KMS-11 (cell line): ENCODE measurements at regions not wholly inside any gene's neighbourhood (a gene's known extent, or its start where the extent isn't known, plus 50 kb on each side); places are given as distances from the start of the nearest gene placed in this dataset.

Experiments used
- H2AFZ ChIP-seq: fragments of 200-600 bp; sonication (generic); 2 replicates; pipeline ENCODE4 v1.6.1; 2016; ENCODE audit warnings: antibody characterized with exemption, mixed run types, low read depth
- H3K27ac ChIP-seq: fragments of 200-600 bp; sonication (generic); 2 replicates; pipeline ENCODE4 v1.6.1; 2016; ENCODE audit warnings: mild to moderate bottlenecking, mixed run types
- H3K27me3 ChIP-seq: fragments of 200-600 bp; sonication (generic); 2 replicates; pipeline ENCODE4 v1.6.1; 2017; ENCODE audit warnings: mild to moderate bottlenecking, low read depth, mixed run types, moderate library complexity; ENCODE audit not compliant: insufficient read depth
- H3K36me3 ChIP-seq: fragments of 200-600 bp; sonication (generic); 2 replicates; pipeline ENCODE4 v1.6.1; 2017; ENCODE audit warnings: mild to moderate bottlenecking, mixed run types; ENCODE audit not compliant: insufficient read depth
- H3K4me1 ChIP-seq: fragments of 200-600 bp; sonication (generic); 2 replicates; pipeline ENCODE4 v1.6.1; 2016; ENCODE audit warnings: mild to moderate bottlenecking, low read depth, mixed run types; ENCODE audit not compliant: poor library complexity, severe bottlenecking
- H3K4me2 ChIP-seq: fragments of 200-600 bp; sonication (generic); 2 replicates; pipeline ENCODE4 v1.7.0; 2016; ENCODE audit warnings: mild to moderate bottlenecking, mixed run types
- H3K4me3 ChIP-seq: fragments of 200-600 bp; sonication (generic); IDR thresholded peaks from 2 replicates; pipeline ENCODE4 v1.6.1; 2017; ENCODE audit warnings: low read depth, low read length, mixed read lengths; ENCODE audit not compliant: insufficient read depth
- H3K79me2 ChIP-seq: fragments of 200-600 bp; sonication (generic); 2 replicates; pipeline ENCODE4 v1.6.1; 2016; ENCODE audit warnings: low read depth, mixed run types; ENCODE audit not compliant: insufficient read depth
- H3K9ac ChIP-seq: fragments of 200-600 bp; sonication (generic); 2 replicates; pipeline ENCODE4 v1.6.1; 2016; ENCODE audit warnings: mild to moderate bottlenecking, mixed run types
- H4K20me1 ChIP-seq: fragments of 200-600 bp; sonication (generic); 2 replicates; pipeline ENCODE4 v1.6.1; 2016; ENCODE audit warnings: mild to moderate bottlenecking, mixed run types; ENCODE audit not compliant: insufficient read depth
- TF ChIP-seq, protein P1 (sequence below): fragments of 200-600 bp; sonication (generic); conservative IDR thresholded peaks from 2 replicates; pipeline ENCODE4 v1.6.1; 2017; ENCODE audit warnings: low read depth, mild to moderate bottlenecking, antibody characterized with exemption, low read length, moderate library complexity, mixed read lengths

DNA sequence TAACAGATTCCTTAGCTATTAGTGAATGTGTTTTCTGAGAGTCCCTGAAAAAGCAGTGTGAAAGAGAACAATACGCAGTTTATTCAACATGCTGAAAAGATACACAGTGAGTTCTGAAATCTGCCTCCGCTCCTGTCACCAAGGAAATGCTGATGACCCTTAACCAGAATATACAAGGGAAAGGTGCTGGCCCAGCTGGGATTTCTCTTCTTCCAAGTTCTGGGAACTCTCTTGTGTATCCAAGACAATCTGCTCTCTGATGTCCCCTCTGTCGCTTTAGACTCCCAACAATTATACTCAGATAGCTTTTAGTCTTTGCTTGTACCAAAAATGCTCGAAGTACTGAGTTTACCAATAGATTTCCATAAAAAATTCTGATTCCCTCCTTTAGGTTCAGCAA is 214.9 kb downstream of the TMEM167A start:
- H3K36me3 ChIP-seq: no peaks in the 10 kb centered on the region
- no peak overlapping the region for H2AFZ ChIP-seq
- no peaks in the 10 kb centered on the region for H3K27me3 ChIP-seq
- no peak overlapping the region for H3K27ac ChIP-seq
- TF ChIP-seq, protein P1, sequence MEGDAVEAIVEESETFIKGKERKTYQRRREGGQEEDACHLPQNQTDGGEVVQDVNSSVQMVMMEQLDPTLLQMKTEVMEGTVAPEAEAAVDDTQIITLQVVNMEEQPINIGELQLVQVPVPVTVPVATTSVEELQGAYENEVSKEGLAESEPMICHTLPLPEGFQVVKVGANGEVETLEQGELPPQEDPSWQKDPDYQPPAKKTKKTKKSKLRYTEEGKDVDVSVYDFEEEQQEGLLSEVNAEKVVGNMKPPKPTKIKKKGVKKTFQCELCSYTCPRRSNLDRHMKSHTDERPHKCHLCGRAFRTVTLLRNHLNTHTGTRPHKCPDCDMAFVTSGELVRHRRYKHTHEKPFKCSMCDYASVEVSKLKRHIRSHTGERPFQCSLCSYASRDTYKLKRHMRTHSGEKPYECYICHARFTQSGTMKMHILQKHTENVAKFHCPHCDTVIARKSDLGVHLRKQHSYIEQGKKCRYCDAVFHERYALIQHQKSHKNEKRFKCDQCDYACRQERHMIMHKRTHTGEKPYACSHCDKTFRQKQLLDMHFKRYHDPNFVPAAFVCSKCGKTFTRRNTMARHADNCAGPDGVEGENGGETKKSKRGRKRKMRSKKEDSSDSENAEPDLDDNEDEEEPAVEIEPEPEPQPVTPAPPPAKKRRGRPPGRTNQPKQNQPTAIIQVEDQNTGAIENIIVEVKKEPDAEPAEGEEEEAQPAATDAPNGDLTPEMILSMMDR: no peak
- no peak overlapping the region for H3K4me3 ChIP-seq
- no peaks in the 10 kb centered on the region for H4K20me1 ChIP-seq
- no peak overlapping the region for H3K4me2 ChIP-seq
- H3K9ac ChIP-seq: no peak overlapping the region
- no peaks in the 10 kb centered on the region for H3K79me2 ChIP-seq
- H3K4me1 ChIP-seq: no peaks in the 10 kb centered on the region

DNA sequence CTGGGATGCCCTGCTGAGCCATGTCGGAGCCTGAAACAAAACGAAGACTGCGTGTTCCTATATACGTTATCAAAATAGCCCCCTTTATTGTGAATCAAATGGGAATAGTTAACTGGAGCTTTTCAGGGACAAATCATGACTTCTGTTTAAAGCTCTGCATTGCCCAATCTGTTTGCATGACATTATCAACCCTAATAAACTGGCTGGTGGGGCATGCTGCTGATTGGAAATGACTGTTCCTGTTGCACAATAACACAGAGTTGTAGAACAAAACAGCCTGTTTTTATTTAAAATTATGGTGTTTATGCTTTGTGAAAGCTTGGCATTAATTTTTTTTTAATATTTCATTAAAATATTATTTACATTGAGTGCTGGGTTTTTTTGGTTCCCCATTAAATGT is 215.5 kb downstream of the TMEM167A start:
- Histone ChIP-seq H3K36me3 (no peaks in the 10 kb centered on the region), H2AFZ (no peak overlapping the region), H4K20me1 (no peaks in the 10 kb centered on the region), H3K9ac (no peak overlapping the region), H3K27ac (no peak overlapping the region), H3K4me3 (no peak overlapping the region), H3K4me1 (no peaks in the 10 kb centered on the region), H3K4me2 (no peak overlapping the region), H3K79me2 (no peaks in the 10 kb centered on the region), H3K27me3 (no peaks in the 10 kb centered on the region)
- TF ChIP-seq, protein P1: no peak

DNA sequence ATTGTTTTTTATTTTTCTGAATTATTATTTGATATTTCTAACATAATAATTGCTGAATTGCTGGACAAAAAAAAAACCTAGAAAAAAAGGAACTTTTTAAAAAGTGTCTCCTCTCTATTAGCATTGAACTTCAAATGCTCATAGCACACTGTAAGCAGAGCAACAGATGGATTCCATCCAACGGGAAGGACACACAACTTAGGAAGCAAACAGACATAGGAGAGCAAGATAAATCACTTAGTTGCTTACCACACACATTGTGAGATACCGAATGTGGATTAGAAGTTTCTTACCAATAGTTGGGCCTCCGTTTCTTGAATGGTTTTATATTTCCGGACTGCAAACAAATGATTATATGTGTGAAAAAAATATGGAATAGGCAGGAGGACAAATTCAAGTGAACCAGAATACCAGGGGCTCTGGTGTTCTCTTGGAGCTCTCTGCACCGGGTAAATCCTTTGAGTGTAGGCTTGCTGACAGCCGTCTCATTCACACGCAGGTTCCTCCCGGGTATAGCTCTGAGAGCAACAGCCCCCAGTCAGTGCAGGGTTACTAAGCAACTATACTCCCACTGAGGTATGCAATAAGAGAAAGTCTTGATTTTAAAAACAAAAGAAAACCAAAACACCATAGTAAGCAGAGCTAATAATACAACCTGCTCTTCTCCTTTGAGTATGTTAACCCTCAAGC is 217.6 kb downstream of the TMEM167A start:
- H3K27ac ChIP-seq: no peak overlapping the region
- TF ChIP-seq, protein P1: no peak
- no peaks in the 10 kb centered on the region for H3K27me3 ChIP-seq
- H3K36me3 ChIP-seq: no peaks in the 10 kb centered on the region
- H3K79me2 ChIP-seq: no peaks in the 10 kb centered on the region
- no peak overlapping the region for H3K4me2 ChIP-seq
- H4K20me1 ChIP-seq: no peaks in the 10 kb centered on the region
- H3K4me3 ChIP-seq: no peak overlapping the region
- H2AFZ ChIP-seq: no peak overlapping the region
- H3K9ac ChIP-seq: no peak overlapping the region
- no peaks in the 10 kb centered on the region for H3K4me1 ChIP-seq

DNA sequence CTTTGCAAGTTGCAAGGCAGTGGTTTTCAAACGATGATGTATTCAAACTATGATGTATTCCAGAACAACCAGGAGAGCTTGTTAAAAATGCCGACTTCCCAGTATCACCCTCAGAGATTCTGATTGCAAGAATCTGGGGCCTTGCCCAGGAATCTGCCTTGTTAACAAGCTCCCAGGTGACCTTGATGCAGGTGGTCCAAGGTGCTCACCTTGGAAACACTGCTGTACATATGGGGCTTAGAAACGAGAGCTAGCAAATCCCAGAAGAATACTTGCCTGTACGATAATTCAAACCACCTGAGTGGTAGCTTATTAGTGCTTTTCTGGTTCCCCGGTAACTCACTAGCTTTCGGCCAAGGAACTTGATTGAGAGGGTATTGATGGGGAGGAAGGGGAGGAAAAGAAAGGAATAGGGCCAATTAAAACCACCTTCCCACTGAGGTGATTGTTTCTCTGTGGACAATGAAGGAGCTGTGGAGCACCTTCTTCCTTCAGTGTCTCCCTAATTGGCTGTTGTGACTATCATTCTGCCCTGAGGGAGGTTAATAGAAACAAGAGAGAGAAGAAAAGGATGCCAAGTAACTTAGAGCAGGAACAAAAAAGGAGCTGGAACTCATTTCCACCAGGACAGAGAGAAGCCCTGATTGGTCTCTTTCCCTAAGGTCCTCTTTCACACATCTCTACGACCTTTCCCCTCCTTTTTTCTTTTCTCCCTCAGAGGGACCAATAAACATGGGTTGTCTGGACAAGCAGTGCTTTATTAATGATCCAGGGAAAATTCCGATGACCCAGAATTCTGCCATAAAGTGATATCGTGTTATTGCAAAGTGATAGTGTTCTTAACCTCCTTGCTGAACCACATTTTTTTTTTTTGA is 218.8 kb downstream of the TMEM167A start:
- no peaks in the 10 kb centered on the region for H3K4me1 ChIP-seq
- no peak overlapping the region for H2AFZ ChIP-seq
- no peaks in the 10 kb centered on the region for H3K27me3 ChIP-seq
- H3K27ac ChIP-seq: no peak overlapping the region
- TF ChIP-seq, protein P1: no peak
- H3K36me3 ChIP-seq: no peaks in the 10 kb centered on the region
- no peak overlapping the region for H3K4me2 ChIP-seq
- no peaks in the 10 kb centered on the region for H3K79me2 ChIP-seq
- no peaks in the 10 kb centered on the region for H4K20me1 ChIP-seq
- no peak overlapping the region for H3K9ac ChIP-seq
- H3K4me3 ChIP-seq: no peak overlapping the region
